ENCODE measurements at regions not wholly inside any gene's neighbourhood (a gene's known extent, or its start where the extent isn't known, plus 50 kb on each side); places are given as distances from the start of the nearest gene placed in this dataset.

GRCh38 chr20:60868316-60868891 lies 383.7 kb upstream of the CDH4 start:
- no peak for TF ChIP-seq EZH2phosphoT487 (IDR thresholded peaks at IDR 0.05; ENCODE audit: low read length)
- TF ChIP-seq EZH2 (optimal IDR thresholded peaks at IDR 0.05; ENCODE audit: low read depth, low read length), result no peak
- TF ChIP-seq, protein P1, sequence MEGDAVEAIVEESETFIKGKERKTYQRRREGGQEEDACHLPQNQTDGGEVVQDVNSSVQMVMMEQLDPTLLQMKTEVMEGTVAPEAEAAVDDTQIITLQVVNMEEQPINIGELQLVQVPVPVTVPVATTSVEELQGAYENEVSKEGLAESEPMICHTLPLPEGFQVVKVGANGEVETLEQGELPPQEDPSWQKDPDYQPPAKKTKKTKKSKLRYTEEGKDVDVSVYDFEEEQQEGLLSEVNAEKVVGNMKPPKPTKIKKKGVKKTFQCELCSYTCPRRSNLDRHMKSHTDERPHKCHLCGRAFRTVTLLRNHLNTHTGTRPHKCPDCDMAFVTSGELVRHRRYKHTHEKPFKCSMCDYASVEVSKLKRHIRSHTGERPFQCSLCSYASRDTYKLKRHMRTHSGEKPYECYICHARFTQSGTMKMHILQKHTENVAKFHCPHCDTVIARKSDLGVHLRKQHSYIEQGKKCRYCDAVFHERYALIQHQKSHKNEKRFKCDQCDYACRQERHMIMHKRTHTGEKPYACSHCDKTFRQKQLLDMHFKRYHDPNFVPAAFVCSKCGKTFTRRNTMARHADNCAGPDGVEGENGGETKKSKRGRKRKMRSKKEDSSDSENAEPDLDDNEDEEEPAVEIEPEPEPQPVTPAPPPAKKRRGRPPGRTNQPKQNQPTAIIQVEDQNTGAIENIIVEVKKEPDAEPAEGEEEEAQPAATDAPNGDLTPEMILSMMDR (IDR thresholded peaks at IDR 0.05; ENCODE audit: low read length), result no peak
- Histone ChIP-seq H4K20me1 (ENCODE audit: insufficient read depth, low read length) (no peaks in the 10 kb centered on the region), H3K4me3 (ENCODE audit: low read length) (no peak overlapping the region), H3K36me3 (replicated peaks; ENCODE audit: insufficient read depth, low read length) (no peaks in the 10 kb centered on the region), H3K27me3 (replicated peaks; ENCODE audit: insufficient read depth, low read length) (0 out of 2 replicates have a peak, but pooled peaks cover 7% of the 10 kb centered on the region), H3K79me2 (ENCODE audit: low read length) (no peaks in the 10 kb centered on the region), H3K9me3 (replicated peaks; ENCODE audit: insufficient read depth, low read length) (no peaks in the 10 kb centered on the region), H2AFZ (ENCODE audit: low read length) (no peak overlapping the region), H3K4me1 (ENCODE audit: low read length) (peaks cover 6% of the 10 kb centered on the region; the same call in 1 of the 2 replicates), H3K27ac (ENCODE audit: low read length) (no peak overlapping the region), H3K9ac (ENCODE audit: low read length) (no peak overlapping the region), H3K4me2 (ENCODE audit: low read depth, low read length) (no peak overlapping the region), H3K9me2 (replicated peaks; ENCODE audit: insufficient read depth, low read length) (no peaks in the 10 kb centered on the region), H3F3A (ENCODE audit: insufficient read depth, low read length) (no peaks in the 10 kb centered on the region)
- no peak for DNase-seq

- no peak for DNase-seq
- no peak for TF ChIP-seq EZH2phosphoT487 (IDR thresholded peaks at IDR 0.05; ENCODE audit: low read length)
- TF ChIP-seq, protein P1 (IDR thresholded peaks at IDR 0.05; ENCODE audit: low read length), result no peak
- TF ChIP-seq EZH2 (optimal IDR thresholded peaks at IDR 0.05; ENCODE audit: low read depth, low read length), result no peak
- H3K27ac ChIP-seq (ENCODE audit: low read length), result no peak overlapping the region
Observed at GRCh38 chr20:60869087-60869486, 383.0 kb upstream of the CDH4 start.

GRCh38 chr20:60869625-60870024 lies 382.4 kb upstream of the CDH4 start:
- H3K27me3 ChIP-seq (replicated peaks; ENCODE audit: insufficient read depth, low read length), result 0 out of 2 replicates have a peak, but pooled peaks cover 7% of the 10 kb centered on the region

More at GRCh38 chr20:60869087-60869486, 383.0 kb upstream of the CDH4 start:
- no peak overlapping the region for H3K4me3 ChIP-seq (ENCODE audit: low read length)
- H3K79me2 ChIP-seq (ENCODE audit: low read length), result no peaks in the 10 kb centered on the region
- H4K20me1 ChIP-seq (ENCODE audit: insufficient read depth, low read length), result no peaks in the 10 kb centered on the region
- H3K9me3 ChIP-seq (replicated peaks; ENCODE audit: insufficient read depth, low read length), result no peaks in the 10 kb centered on the region
- H3K4me1 ChIP-seq (ENCODE audit: low read length), result peaks cover 6% of the 10 kb centered on the region; the same call in 1 of the 2 replicates
- H3K9me2 ChIP-seq (replicated peaks; ENCODE audit: insufficient read depth, low read length), result no peaks in the 10 kb centered on the region
- no peaks in the 10 kb centered on the region for H3K36me3 ChIP-seq (replicated peaks; ENCODE audit: insufficient read depth, low read length)
- no peak overlapping the region for H3K4me2 ChIP-seq (ENCODE audit: low read depth, low read length)
- no peak overlapping the region for H2AFZ ChIP-seq (ENCODE audit: low read length)
- no peaks in the 10 kb centered on the region for H3F3A ChIP-seq (ENCODE audit: insufficient read depth, low read length)
- 0 out of 2 replicates have a peak, but pooled peaks cover 7% of the 10 kb centered on the region for H3K27me3 ChIP-seq (replicated peaks; ENCODE audit: insufficient read depth, low read length)
- H3K9ac ChIP-seq (ENCODE audit: low read length), result no peak overlapping the region

More at GRCh38 chr20:60869625-60870024, 382.4 kb upstream of the CDH4 start:
- no peak overlapping the region for H3K27ac ChIP-seq (ENCODE audit: low read length)
- H3K36me3 ChIP-seq (replicated peaks; ENCODE audit: insufficient read depth, low read length), result no peaks in the 10 kb centered on the region
- no peaks in the 10 kb centered on the region for H4K20me1 ChIP-seq (ENCODE audit: insufficient read depth, low read length)
- H3K9me3 ChIP-seq (replicated peaks; ENCODE audit: insufficient read depth, low read length), result no peaks in the 10 kb centered on the region
- peaks cover 6% of the 10 kb centered on the region; the same call in 1 of the 2 replicates for H3K4me1 ChIP-seq (ENCODE audit: low read length)
- TF ChIP-seq, protein P1 (IDR thresholded peaks at IDR 0.05; ENCODE audit: low read length), result no peak
- TF ChIP-seq EZH2phosphoT487 (IDR thresholded peaks at IDR 0.05; ENCODE audit: low read length), result no peak
- TF ChIP-seq EZH2 (optimal IDR thresholded peaks at IDR 0.05; ENCODE audit: low read depth, low read length), result no peak
- H3K9me2 ChIP-seq (replicated peaks; ENCODE audit: insufficient read depth, low read length), result no peaks in the 10 kb centered on the region
- no peak overlapping the region for H3K4me3 ChIP-seq (ENCODE audit: low read length)
- no peaks in the 10 kb centered on the region for H3F3A ChIP-seq (ENCODE audit: insufficient read depth, low read length)
- no peak overlapping the region for H3K9ac ChIP-seq (ENCODE audit: low read length)
- H3K4me2 ChIP-seq (ENCODE audit: low read depth, low read length), result no peak overlapping the region
- DNase-seq, result no peak
- no peaks in the 10 kb centered on the region for H3K79me2 ChIP-seq (ENCODE audit: low read length)
- H2AFZ ChIP-seq (ENCODE audit: low read length), result no peak overlapping the region
